Erythroblast (primary cell): ENCODE measurements at regions not wholly inside any gene's neighbourhood (a gene's known extent, or its start where the extent isn't known, plus 50 kb on each side); places are given as distances from the start of the nearest gene placed in this dataset.

Source experiments
- GATA1 ChIP-seq: IDR thresholded peaks from 2 replicates; pipeline ENCODE4 v1.6.1; 2011; ENCODE audit warnings: low read depth, mild to moderate bottlenecking, control low read depth, low read length, moderate library complexity
- POLR2A ChIP-seq: IDR thresholded peaks from 2 replicates; pipeline ENCODE4 v1.6.1; 2011; ENCODE audit warnings: mild to moderate bottlenecking, low read length

DNA sequence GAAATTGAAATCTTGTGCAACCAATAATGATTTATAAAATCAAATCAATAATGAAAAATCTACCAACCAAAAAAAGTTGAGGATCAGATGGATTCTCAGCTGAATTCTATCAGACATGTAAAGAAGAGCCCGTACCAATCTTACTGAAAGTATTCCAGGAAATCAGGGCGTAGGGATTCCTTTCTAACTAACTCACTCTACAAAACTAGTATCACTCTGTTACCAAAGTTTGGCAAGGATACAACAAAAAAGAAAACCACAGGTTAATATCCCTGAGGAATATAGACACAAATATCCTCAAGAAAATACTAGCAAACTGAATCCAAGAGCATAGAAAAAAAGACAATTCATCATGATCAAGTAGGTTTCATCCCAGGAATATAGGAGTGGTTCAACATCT lies 52.8 kb upstream of the ADGRL4 start:
- TF ChIP-seq POLR2A (no peak), GATA1 (no peak)
